ENCODE measurements at regions not wholly inside any gene's neighbourhood (a gene's known extent, or its start where the extent isn't known, plus 50 kb on each side); places are given as distances from the start of the nearest gene placed in this dataset.

GRCh38 chr14:66291756-66292155 is 194.4 kb upstream of the CCDC196 start:
- Histone ChIP-seq H3K36me3 (no peaks in the 10 kb centered on the region), H3K9me3 (peaks cover 0 to 4% (median 0%) of the 10 kb centered on the region in 3 donors), H3K27me3 (no peaks in the 10 kb centered on the region), H3K4me1 (no peaks in the 10 kb centered on the region), H3K4me3 (no peak overlapping the region), H3K27ac (no peak overlapping the region)
- no peak for ATAC-seq
- no peak for TF ChIP-seq EP300 (IDR thresholded peaks at IDR 0.05)
- TF ChIP-seq, protein P1, sequence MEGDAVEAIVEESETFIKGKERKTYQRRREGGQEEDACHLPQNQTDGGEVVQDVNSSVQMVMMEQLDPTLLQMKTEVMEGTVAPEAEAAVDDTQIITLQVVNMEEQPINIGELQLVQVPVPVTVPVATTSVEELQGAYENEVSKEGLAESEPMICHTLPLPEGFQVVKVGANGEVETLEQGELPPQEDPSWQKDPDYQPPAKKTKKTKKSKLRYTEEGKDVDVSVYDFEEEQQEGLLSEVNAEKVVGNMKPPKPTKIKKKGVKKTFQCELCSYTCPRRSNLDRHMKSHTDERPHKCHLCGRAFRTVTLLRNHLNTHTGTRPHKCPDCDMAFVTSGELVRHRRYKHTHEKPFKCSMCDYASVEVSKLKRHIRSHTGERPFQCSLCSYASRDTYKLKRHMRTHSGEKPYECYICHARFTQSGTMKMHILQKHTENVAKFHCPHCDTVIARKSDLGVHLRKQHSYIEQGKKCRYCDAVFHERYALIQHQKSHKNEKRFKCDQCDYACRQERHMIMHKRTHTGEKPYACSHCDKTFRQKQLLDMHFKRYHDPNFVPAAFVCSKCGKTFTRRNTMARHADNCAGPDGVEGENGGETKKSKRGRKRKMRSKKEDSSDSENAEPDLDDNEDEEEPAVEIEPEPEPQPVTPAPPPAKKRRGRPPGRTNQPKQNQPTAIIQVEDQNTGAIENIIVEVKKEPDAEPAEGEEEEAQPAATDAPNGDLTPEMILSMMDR (IDR thresholded peaks at IDR 0.05), result no peak
- TF ChIP-seq POLR2A (IDR thresholded peaks at IDR 0.05), result no peak
- TF ChIP-seq POLR2AphosphoS5 (IDR thresholded peaks at IDR 0.05), result no peak

DNA sequence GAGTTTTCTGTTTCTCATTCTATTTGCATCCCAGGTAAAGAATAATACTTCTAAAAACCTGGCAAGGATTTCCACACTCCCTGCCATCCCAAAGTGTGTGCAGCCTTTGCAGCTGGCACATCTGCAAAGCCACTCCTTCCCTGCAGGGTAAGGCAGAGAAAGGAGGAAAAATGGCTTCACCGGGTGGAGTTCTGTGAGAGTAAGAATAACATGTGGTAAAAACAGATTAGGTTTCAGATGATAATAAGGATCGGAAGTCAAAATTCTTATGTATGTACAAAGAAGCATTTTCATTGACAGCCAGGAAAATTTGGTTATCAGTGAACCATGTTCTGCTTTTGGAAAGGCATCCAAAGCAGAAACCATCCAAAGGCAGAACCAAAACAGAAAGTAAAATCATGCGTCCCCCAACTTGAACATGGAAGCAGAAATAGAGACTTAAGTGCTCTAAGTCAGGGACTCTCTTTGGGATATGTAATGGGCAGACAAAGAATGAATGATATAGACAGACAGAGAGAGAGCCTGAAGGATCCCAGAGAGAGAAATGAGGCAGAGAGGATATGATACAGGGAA is 192.6 kb upstream of the CCDC196 start:
- H3K27ac ChIP-seq, result no peak overlapping the region
- no peaks in the 10 kb centered on the region for H3K4me1 ChIP-seq
- no peak for ATAC-seq
- no peaks in the 10 kb centered on the region for H3K36me3 ChIP-seq
- WGBS, 2 donors (ENCODE audit: low coverage in 1 of 2), result 47 to 58% methylated on average over 2 to 3 of the region's 3 CpGs
- H3K27me3 ChIP-seq, result no peaks in the 10 kb centered on the region
- no peak overlapping the region for H3K4me3 ChIP-seq
- peaks cover 0 to 4% (median 0%) of the 10 kb centered on the region in 3 donors for H3K9me3 ChIP-seq
- TF ChIP-seq, protein P1 (IDR thresholded peaks at IDR 0.05), result no peak
- TF ChIP-seq POLR2A (IDR thresholded peaks at IDR 0.05) (no peak), POLR2AphosphoS5 (IDR thresholded peaks at IDR 0.05) (no peak), EP300 (IDR thresholded peaks at IDR 0.05) (no peak)

DNA sequence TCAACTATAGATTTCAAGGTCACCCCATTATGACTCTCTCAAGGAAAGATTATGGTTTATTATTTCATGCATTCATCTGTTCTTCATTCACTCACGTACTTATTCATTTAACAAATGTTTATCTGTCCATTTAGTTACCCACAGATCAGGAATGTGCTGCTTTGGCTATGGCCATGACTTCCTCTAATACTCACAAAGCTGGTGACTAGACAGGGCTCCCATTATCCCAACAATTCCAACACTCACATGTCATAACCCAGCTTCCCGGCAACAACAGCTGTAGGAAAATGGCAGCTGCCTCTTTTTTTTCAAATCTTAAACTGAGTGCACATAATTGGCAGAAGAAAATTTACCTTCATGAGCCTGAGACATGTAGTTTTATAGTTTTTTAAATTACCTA is 190.8 kb upstream of the CCDC196 start:
- no peak overlapping the region for H3K4me3 ChIP-seq
- no peak for ATAC-seq
- TF ChIP-seq, protein P1 (IDR thresholded peaks at IDR 0.05), result no peak
- no peak for TF ChIP-seq POLR2A (IDR thresholded peaks at IDR 0.05)
- TF ChIP-seq EP300 (IDR thresholded peaks at IDR 0.05), result no peak
- no peak for TF ChIP-seq POLR2AphosphoS5 (IDR thresholded peaks at IDR 0.05)
- no peaks in the 10 kb centered on the region for H3K27me3 ChIP-seq
- H3K27ac ChIP-seq, result no peak overlapping the region
- H3K36me3 ChIP-seq, result no peaks in the 10 kb centered on the region
- WGBS, 2 donors (ENCODE audit: low coverage in 1 of 2), result 83 to 85% methylated on average over 2 of the region's 2 CpGs
- no peaks in the 10 kb centered on the region for H3K4me1 ChIP-seq
- H3K9me3 ChIP-seq, result peaks cover 0 to 4% (median 0%) of the 10 kb centered on the region in 3 donors

GRCh38 chr14:66300886-66301285 is 185.3 kb upstream of the CCDC196 start:
- TF ChIP-seq EP300 (IDR thresholded peaks at IDR 0.05) (no peak), POLR2A (IDR thresholded peaks at IDR 0.05) (no peak), POLR2AphosphoS5 (IDR thresholded peaks at IDR 0.05) (no peak)
- TF ChIP-seq, protein P1 (IDR thresholded peaks at IDR 0.05), result no peak
- no peaks in the 10 kb centered on the region for H3K4me1 ChIP-seq
- H3K36me3 ChIP-seq, result no peaks in the 10 kb centered on the region
- no peak overlapping the region for H3K4me3 ChIP-seq
- H3K27me3 ChIP-seq, result no peaks in the 10 kb centered on the region
- no peak overlapping the region for H3K27ac ChIP-seq
- WGBS, 2 donors (ENCODE audit: low coverage in 1 of 2), result 80 to 94% methylated on average over 2 to 3 of the region's 3 CpGs
- no peak for ATAC-seq
- peaks cover 0 to 20% (median 0%) of the 10 kb centered on the region in 3 donors for H3K9me3 ChIP-seq

DNA sequence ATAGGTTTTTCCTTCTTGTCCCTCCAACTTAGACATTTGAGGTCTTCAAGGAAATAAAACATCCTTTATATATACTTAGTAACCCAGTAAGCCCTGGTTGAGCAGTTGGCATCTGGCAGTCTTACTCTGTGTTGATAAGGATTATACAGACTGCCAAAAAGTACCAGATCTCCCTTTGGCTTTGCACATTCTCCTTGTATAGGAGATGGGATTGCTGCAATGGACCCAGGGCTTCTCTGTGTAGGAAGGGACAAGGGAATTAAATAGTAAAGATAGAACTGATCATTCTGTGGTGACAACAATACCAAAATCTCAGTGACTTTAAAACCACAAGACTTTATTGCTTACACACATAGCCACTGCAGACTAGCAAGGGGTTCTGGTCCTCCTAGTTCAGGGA is 180.1 kb upstream of the CCDC196 start:
- no peaks in the 10 kb centered on the region for H3K27me3 ChIP-seq
- H3K4me3 ChIP-seq, result no peak overlapping the region
- no peak for ATAC-seq
- TF ChIP-seq, protein P1 (IDR thresholded peaks at IDR 0.05), result no peak
- TF ChIP-seq POLR2A (IDR thresholded peaks at IDR 0.05) (no peak), EP300 (IDR thresholded peaks at IDR 0.05) (no peak), POLR2AphosphoS5 (IDR thresholded peaks at IDR 0.05) (no peak)
- H3K27ac ChIP-seq, result no peak overlapping the region
- peaks cover 0 to 15% (median 0%) of the 10 kb centered on the region in 3 donors for H3K9me3 ChIP-seq
- no peaks in the 10 kb centered on the region for H3K4me1 ChIP-seq
- H3K36me3 ChIP-seq, result no peaks in the 10 kb centered on the region
